HCT116 (cell line): ENCODE measurements at regions not wholly inside any gene's neighbourhood (a gene's known extent, or its start where the extent isn't known, plus 50 kb on each side); places are given as distances from the start of the nearest gene placed in this dataset.

Source experiments
- ATAC-seq: fragments of 200-7000 bp; cut with Tn5 transposase; 2 replicates; pipeline ENCODE4 v1.9.1; 2020; ENCODE audit warnings: mild to moderate bottlenecking, moderate library complexity
- BruUV-seq: library from RNA; stranded (reverse); fragments of 400-500 nt; replicated peaks from 2 replicates; lab custom pipeline; 2021; lab: Mats Ljungman, UMichigan
- CTCF ChIA-PET: fragments of 300-600 bp; sonication (Branson Sonifier 250); formaldehyde crosslinking; loops from one replicate; lab custom pipeline; 2021; ENCODE audit warnings: antibody characterized with exemption; lab: Charles Lee
- POLR2A ChIA-PET: fragments of 300-600, 350-600 bp; sonication (Branson Sonifier 250); formaldehyde crosslinking; loops from one replicate; lab custom pipeline; 2021; ENCODE audit warnings: antibody characterized with exemption; lab: Charles Lee
- RAD21 ChIA-PET, 2 experiments: fragments of 300-600 bp; sonication (Branson Sonifier 250); formaldehyde crosslinking; loops; one replicate each; lab custom pipeline; 2023; ENCODE audit warnings: low total read pairs in 2 of 2; ENCODE audit not compliant: uncharacterized antibody in 2 of 2, unreplicated experiment in 2 of 2, low non-redundant PET in 1 of 2; lab: Charles Lee
- DNase-seq: peaks from one replicate; pipeline ENCODE4 v3.0.0-alpha.2; 2010; ENCODE audit warnings: low read depth, low spot score
- H2AFZ ChIP-seq: fragments of 200-600 bp; shearing (Covaris generic), sonication (generic); 2 replicates; pipeline ENCODE4 v1.6.1; 2017; ENCODE audit warnings: low read depth, mixed run types, mixed read lengths, antibody characterized with exemption, low read length; ENCODE audit not compliant: poor library complexity, severe bottlenecking
- H3K27ac ChIP-seq: 2 replicates; pipeline ENCODE4 v1.5.1; 2012; ENCODE audit warnings: low read depth, low read length
- H3K27me3 ChIP-seq: fragments of 200-600 bp; sonication (generic); 2 replicates; pipeline ENCODE4 v1.6.1; 2016; ENCODE audit warnings: mixed run types, low read length, mixed read lengths; ENCODE audit not compliant: insufficient read depth
- H3K36me3 ChIP-seq, 2 experiments: fragments of 200-500 bp in 1 of 2; fragments of 200-600 bp in 1 of 2; sonication (Bioruptor generic) in 1 of 2; sonication (generic) in 1 of 2; 2 replicates each; pipeline versions ENCODE4 v1.5.1 to v1.6.1; 2014 to 2016; ENCODE audit warnings: low read length in 2 of 2, inconsistent platforms in 1 of 2, mixed read lengths in 1 of 2, mixed run types in 1 of 2; ENCODE audit not compliant: insufficient read depth in 2 of 2, control insufficient read depth in 1 of 2
- H3K4me1 ChIP-seq, 2 experiments: fragments of 200-600 bp in 1 of 2; sonication (generic) in 1 of 2; 2 replicates each; pipeline versions ENCODE4 v1.5.1 to v1.6.1; 2012 to 2017; ENCODE audit warnings: low read length in 2 of 2, inconsistent platforms in 1 of 2, mild to moderate bottlenecking in 1 of 2, mixed read lengths in 1 of 2, mixed run types in 1 of 2, moderate library complexity in 1 of 2; ENCODE audit not compliant: insufficient read depth in 2 of 2, control insufficient read depth in 1 of 2
- H3K4me2 ChIP-seq: fragments of 200-600 bp; sonication (generic); 2 replicates; pipeline ENCODE4 v1.6.1; 2017; ENCODE audit warnings: mixed run types, low read length, mixed read lengths
- H3K4me3 ChIP-seq, 2 experiments: fragments of 200-600 bp in 1 of 2; sonication (generic) in 1 of 2; replicated peaks in 1 of 2; 2 replicates each; pipeline ENCODE4 v1.5.1; 2011 to 2016; ENCODE audit warnings: low read length in 2 of 2, control low read depth in 1 of 2, low read depth in 1 of 2, mild to moderate bottlenecking in 1 of 2, mixed read lengths in 1 of 2, mixed run types in 1 of 2
- H3K79me2 ChIP-seq: fragments of 200-600 bp; sonication (generic); 2 replicates; pipeline ENCODE4 v1.6.1; 2017; ENCODE audit warnings: mild to moderate bottlenecking, mixed run types, low read length, moderate library complexity, mixed read lengths; ENCODE audit not compliant: insufficient read depth
- H3K9ac ChIP-seq: fragments of 200-600 bp; sonication (generic); 2 replicates; pipeline ENCODE4 v1.6.1; 2016; ENCODE audit warnings: low read length, mixed read lengths
- H3K9me2 ChIP-seq: fragments of 200-600 bp; sonication (generic), shearing (Covaris generic); 2 replicates; pipeline ENCODE4 v1.6.1; 2017; ENCODE audit warnings: mixed run types, mild to moderate bottlenecking, moderate library complexity; ENCODE audit not compliant: insufficient read depth
- H3K9me3 ChIP-seq, 2 experiments: fragments of 200-500 bp in 1 of 2; fragments of 200-600 bp in 1 of 2; sonication (Bioruptor generic) in 1 of 2; sonication (generic) in 1 of 2; 2 replicates each; pipeline ENCODE4 v1.6.1; 2014 to 2017; ENCODE audit warnings: low read length in 2 of 2, mixed read lengths in 2 of 2, inconsistent platforms in 1 of 2, low read depth in 1 of 2, mild to moderate bottlenecking in 1 of 2, mixed run types in 1 of 2, moderate library complexity in 1 of 2; ENCODE audit not compliant: control insufficient read depth in 1 of 2, insufficient read depth in 1 of 2
- H4K20me1 ChIP-seq: fragments of 200-600 bp; sonication (generic), shearing (Covaris generic); 2 replicates; pipeline ENCODE4 v1.6.1; 2017; ENCODE audit warnings: mixed run types, mild to moderate bottlenecking, moderate library complexity; ENCODE audit not compliant: insufficient read depth
- CEBPB ChIP-seq: IDR thresholded peaks from 2 replicates; pipeline ENCODE4 v1.6.1; 2012; ENCODE audit warnings: low read depth
- EGR1 ChIP-seq: IDR thresholded peaks from 2 replicates; pipeline ENCODE4 v1.6.1; 2012; ENCODE audit warnings: low read depth
- EZH2 ChIP-seq: fragments of 200-600 bp; sonication (generic); IDR thresholded peaks from 2 replicates; pipeline ENCODE4 v1.6.1; 2017; ENCODE audit warnings: antibody characterized with exemption, mixed run types
- POLR2AphosphoS5 ChIP-seq: IDR thresholded peaks from 2 replicates; pipeline ENCODE4 v1.6.1; 2011; ENCODE audit warnings: mild to moderate bottlenecking, low read depth, low read length, moderate library complexity
- RAD21 ChIP-seq: IDR thresholded peaks from 2 replicates; pipeline ENCODE4 v1.6.1; 2012; ENCODE audit warnings: low read depth, mild to moderate bottlenecking
- SIN3A ChIP-seq: IDR thresholded peaks from 2 replicates; pipeline ENCODE4 v1.6.1; 2012; ENCODE audit warnings: low read depth
- intact Hi-C: fragments of 100-400 bp; cut with micrococcal nuclease; formaldehyde crosslinking; loops from 2 replicates; pipeline ENCODE4 v1.10.0; 2022
- TF ChIP-seq, protein P1 (sequence below), 3 experiments: fragments of 200-600 bp in 1 of 3; sonication (generic) in 1 of 3; IDR thresholded peaks in 2 of 3; conservative IDR thresholded peaks in 1 of 3; 2 replicates each; pipeline ENCODE4 v1.5.1; 2012 to 2017; ENCODE audit warnings: low read depth in 2 of 3, low read length in 2 of 3, antibody characterized with exemption in 1 of 3, borderline replicate concordance in 1 of 3, control low read depth in 1 of 3, mild to moderate bottlenecking in 1 of 3, mixed read lengths in 1 of 3, mixed run types in 1 of 3, moderate library complexity in 1 of 3; ENCODE audit not compliant: insufficient read depth in 1 of 3
- TF ChIP-seq, protein P2 (sequence below): IDR thresholded peaks from 2 replicates; pipeline ENCODE4 v1.6.1; 2012
- TF ChIP-seq, protein P3 (sequence below): IDR thresholded peaks from 2 replicates; pipeline ENCODE4 v1.6.1; 2011; ENCODE audit warnings: mild to moderate bottlenecking, low read length, moderate library complexity; ENCODE audit not compliant: insufficient replicate concordance; ENCODE audit errors: extremely low read depth
- TF ChIP-seq, protein P4 (sequence below): IDR thresholded peaks from 2 replicates; pipeline ENCODE4 v1.6.1; 2012

DNA sequence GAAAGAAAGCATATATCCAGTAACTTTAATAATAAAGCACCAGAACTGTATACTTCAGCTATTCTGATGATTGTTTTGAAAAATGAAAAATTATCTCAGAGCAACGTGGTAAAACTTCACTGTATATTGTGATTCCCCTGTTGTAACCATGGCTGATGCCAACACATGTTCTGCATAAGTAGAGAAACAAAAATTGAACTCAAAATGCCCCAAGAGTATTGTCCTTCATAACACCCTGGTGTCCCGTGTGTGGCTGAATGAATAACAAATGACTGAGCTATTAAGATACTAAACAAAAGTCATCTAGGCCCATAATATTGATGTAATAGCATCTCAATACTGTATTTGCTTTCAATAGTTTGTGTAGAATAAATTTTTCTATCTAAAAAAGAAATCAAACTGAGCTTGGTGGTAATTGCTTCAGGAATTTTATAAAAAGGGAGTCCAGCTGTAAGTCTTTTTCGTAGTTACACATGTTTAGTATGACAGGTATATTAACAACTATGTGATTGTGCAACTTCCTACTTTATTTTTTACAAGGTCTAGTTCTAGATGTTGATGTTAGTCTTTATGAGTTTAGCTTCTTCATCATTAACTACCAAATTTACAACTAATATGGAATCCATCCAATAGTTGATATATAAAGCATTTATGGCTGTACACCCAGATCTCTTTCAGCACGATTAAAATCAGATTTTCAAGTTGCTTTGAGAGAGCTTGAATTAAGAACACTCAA lies 623.8 kb upstream of the AGTR1 start (continued):
- TF ChIP-seq, protein P1, sequence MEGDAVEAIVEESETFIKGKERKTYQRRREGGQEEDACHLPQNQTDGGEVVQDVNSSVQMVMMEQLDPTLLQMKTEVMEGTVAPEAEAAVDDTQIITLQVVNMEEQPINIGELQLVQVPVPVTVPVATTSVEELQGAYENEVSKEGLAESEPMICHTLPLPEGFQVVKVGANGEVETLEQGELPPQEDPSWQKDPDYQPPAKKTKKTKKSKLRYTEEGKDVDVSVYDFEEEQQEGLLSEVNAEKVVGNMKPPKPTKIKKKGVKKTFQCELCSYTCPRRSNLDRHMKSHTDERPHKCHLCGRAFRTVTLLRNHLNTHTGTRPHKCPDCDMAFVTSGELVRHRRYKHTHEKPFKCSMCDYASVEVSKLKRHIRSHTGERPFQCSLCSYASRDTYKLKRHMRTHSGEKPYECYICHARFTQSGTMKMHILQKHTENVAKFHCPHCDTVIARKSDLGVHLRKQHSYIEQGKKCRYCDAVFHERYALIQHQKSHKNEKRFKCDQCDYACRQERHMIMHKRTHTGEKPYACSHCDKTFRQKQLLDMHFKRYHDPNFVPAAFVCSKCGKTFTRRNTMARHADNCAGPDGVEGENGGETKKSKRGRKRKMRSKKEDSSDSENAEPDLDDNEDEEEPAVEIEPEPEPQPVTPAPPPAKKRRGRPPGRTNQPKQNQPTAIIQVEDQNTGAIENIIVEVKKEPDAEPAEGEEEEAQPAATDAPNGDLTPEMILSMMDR (IDR thresholded peaks at IDR 0.05 in 2 of 3, conservative IDR thresholded peaks at IDR 0.05 in 1 of 3; ENCODE audit: borderline replicate concordance in 1 of 3, insufficient read depth in 1 of 3, low read depth in 2 of 3, low read length in 2 of 3), result no peak
- TF ChIP-seq CEBPB, result no peak
- TF ChIP-seq, protein P2, sequence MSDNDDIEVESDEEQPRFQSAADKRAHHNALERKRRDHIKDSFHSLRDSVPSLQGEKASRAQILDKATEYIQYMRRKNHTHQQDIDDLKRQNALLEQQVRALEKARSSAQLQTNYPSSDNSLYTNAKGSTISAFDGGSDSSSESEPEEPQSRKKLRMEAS, result no peak
- TF ChIP-seq EZH2, result no peak
- no peak for TF ChIP-seq EGR1
- TF ChIP-seq, all 23 proteins: peak for 0

DNA sequence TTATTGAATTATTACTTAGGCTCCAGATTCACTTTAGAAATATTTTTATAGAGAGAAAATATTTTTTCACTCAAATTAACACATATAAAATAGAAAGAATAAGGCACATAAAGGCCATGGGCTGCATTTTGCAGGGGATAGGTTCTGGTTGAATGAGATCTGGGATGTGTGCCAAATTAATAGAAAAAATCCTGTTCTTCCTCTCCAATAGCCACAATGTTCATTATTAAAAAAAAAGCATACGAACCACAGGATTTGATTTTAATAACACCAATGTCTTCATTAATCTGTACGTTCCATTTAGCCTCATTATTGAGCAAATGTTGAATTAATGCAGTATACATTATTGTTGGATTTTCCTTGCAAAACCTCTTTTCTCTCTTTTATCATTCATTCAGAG lies 622.8 kb upstream of the AGTR1 start:
- no peak for DNase-seq
- Histone ChIP-seq H3K79me2 (no peaks in the 10 kb centered on the region), H3K36me3 (no peaks in the 10 kb centered on the region), H4K20me1 (no peaks in the 10 kb centered on the region), H3K27ac (no peak overlapping the region), H3K4me1 (no peaks in the 10 kb centered on the region), H3K9me3 (no peaks in the 10 kb centered on the region), H3K9me2 (no peaks in the 10 kb centered on the region; the same call in 1 of the 2 replicates), H2AFZ (no peak overlapping the region), H3K4me3 (no peak overlapping the region), H3K9ac (no peak overlapping the region), H3K27me3 (no peaks in the 10 kb centered on the region), H3K4me2 (no peak overlapping the region)
- RAD21 ChIA-PET, result no interaction called here
- POLR2A ChIA-PET, result no interaction called here
- TF ChIP-seq, protein P3, sequence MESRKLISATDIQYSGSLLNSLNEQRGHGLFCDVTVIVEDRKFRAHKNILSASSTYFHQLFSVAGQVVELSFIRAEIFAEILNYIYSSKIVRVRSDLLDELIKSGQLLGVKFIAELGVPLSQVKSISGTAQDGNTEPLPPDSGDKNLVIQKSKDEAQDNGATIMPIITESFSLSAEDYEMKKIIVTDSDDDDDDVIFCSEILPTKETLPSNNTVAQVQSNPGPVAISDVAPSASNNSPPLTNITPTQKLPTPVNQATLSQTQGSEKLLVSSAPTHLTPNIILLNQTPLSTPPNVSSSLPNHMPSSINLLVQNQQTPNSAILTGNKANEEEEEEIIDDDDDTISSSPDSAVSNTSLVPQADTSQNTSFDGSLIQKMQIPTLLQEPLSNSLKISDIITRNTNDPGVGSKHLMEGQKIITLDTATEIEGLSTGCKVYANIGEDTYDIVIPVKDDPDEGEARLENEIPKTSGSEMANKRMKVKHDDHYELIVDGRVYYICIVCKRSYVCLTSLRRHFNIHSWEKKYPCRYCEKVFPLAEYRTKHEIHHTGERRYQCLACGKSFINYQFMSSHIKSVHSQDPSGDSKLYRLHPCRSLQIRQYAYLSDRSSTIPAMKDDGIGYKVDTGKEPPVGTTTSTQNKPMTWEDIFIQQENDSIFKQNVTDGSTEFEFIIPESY, result no peak
- TF ChIP-seq SIN3A (no peak), EZH2 (no peak), RAD21 (no peak), POLR2AphosphoS5 (no peak)
- TF ChIP-seq, protein P1 (IDR thresholded peaks at IDR 0.05 in 2 of 3, conservative IDR thresholded peaks at IDR 0.05 in 1 of 3; ENCODE audit: borderline replicate concordance in 1 of 3, insufficient read depth in 1 of 3, low read depth in 2 of 3, low read length in 2 of 3), result no peak
- TF ChIP-seq, protein P4, sequence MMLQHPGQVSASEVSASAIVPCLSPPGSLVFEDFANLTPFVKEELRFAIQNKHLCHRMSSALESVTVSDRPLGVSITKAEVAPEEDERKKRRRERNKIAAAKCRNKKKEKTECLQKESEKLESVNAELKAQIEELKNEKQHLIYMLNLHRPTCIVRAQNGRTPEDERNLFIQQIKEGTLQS, result no peak
- intact Hi-C loops, result loop anchor here (5.0 to 10.0 kb wide), 3 partner anchors 713 to 960 kb away; no protein-coding TSS in a partner anchor
- CTCF ChIA-PET, result no interaction called here
- no TSS peak for BruUV-seq
- ATAC-seq, result no peak
